Suppressor macrophage (primary cell): ENCODE measurements at regions not wholly inside any gene's neighbourhood (a gene's known extent, or its start where the extent isn't known, plus 50 kb on each side); places are given as distances from the start of the nearest gene placed in this dataset.

Source experiments
- DNase-seq, 4 experiments: peaks; one replicate each; pipeline ENCODE4 v3.0.0-alpha.2; 2020 to 2022

DNA sequence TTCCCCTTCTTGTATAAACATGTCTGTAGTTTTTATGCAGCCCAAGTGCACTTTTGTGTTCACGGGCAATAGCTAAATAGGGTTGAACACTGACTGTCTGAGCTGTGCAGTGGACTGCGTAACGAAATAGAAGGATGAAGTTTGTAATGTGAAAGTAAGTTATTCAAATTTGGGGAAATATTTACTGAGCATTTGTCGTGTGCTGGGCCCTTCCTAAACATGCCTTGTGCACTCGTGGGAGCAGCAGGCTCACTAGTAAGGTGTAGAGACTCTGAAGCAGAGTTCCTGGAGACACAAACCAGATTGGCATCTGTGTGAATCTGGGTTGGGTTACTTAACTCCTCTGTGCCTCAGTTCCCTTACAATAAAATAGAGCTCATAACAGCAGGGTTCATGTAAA, 51.7 kb upstream of the C1QTNF7 start:
- no peak for DNase-seq

GRCh38 chr4:15376594-15376993, 51.2 kb upstream of the C1QTNF7 start:
- DNase-seq, result no peak
